Activated CD4-positive, alpha-beta T cell treated with anti-CD3 and anti-CD28 coated beads, Interleukin-2, amount 50 U/mL, for 48 hours (primary cell): ENCODE measurements at regions not wholly inside any gene's neighbourhood (a gene's known extent, or its start where the extent isn't known, plus 50 kb on each side); places are given as distances from the start of the nearest gene placed in this dataset.
"Not testable (repeated sequence)": the region's sequence is repeated elsewhere in the genome, so short reads cannot be mapped to it uniquely, and the experiment has no call there.

Source experiments
- DNase-seq, 2 experiments: peaks; one replicate each; pipeline ENCODE4 v3.0.0-alpha.2; 2020

DNA sequence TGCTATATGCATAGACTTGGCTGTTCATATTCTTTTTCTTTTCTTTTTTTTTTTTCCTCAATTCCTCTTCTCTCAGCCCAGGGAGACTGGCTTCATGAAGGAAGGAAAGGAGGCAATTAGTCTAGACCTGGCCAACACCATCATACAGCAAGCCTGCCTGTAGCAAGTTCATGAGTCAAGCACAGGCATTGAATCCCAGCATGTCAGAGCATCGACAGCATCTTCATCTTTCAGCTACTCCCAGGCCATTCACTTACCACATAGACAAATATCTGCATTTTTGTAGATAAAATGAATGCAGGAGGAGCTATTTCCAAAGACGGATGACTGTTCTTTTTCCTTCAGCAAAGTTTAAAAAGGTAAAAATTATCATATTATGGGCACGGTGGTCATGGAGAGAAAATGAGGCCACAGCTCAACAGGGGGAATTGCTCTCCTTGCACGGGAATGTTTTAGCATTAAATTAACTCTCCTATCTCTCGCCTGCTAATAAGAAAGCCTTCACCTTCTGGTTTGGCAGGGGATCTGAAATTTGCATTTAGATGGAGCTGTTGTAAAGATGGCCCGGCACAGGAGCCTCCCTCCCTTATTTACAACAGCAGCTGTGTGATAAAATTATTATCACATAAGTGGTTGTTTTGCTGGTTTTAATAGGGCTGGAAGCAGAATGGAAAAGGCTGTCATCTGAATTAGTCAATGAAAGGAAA lies 626.5 kb upstream of the AUTS2 start:
- no peak for DNase-seq

DNA sequence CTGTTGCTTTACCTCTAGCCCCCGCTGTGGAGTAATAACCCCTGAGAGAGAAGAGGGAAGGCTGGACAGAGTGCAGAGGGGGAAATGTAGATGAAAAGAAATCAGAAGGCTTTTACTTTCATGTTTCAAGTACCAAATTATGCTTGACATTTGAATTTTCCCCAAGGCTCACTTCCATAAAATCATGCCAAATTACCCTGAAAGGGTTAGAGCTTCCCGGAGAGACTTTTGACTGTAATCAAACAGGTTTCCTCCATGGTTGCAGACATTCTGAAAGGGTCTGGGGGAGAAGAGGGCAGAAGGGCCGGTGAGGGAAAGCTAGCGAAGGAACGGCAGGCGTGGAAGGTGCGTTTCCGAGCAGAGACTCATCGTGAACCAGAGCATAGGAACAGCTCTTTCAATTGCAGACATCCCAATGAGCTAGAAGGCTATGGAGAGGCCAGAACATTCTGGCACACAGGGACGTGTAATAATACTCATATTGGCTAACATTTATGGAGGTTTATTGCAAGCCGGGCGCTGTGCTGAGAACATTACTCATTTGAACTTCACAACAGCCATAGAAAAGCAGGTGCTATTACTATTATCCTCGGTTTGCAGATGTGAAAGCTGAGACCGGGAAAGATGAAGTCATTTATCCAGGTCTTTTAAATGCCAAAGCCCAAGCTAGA lies 620.8 kb upstream of the AUTS2 start:
- no peak for DNase-seq

DNA sequence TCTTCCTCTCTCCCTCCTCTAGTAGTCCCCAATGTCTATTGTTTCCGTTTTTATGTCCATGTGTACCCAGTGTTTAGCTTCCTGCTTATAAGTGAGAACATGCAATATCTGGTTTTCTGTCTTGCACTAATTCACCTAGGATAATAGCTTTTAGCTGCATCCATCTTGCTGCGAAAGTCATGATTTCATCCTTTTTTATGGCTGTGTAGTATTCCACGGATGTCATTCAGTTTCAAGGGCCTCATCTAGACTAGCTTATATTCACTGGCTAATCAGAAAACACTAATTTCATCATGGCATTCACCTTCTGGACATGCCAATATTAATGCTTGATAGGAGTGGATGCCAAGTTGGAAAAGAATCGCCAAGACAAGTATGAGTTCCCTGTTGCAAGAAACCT lies 619.6 kb upstream of the AUTS2 start:
- DNase-seq = no peak

DNA sequence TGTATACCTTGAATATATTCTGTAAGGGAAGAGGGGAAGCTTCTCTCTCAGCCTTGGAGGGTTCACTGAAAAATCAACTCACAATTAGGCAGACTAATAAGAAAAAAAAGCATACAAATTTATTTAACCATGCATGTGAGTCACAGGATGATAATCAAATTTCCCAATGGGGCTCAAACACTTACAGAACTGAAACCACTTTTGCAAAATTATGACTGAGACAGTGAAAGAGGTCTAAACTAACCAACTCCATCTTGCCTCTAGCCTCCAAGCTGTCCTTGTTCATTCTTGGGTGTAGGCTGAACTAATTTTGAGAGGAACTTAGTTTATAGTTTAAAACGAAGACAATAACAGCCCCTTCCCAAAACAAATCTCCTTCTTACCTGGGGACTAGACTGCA lies 618.3 kb upstream of the AUTS2 start:
- no peak for DNase-seq

DNA sequence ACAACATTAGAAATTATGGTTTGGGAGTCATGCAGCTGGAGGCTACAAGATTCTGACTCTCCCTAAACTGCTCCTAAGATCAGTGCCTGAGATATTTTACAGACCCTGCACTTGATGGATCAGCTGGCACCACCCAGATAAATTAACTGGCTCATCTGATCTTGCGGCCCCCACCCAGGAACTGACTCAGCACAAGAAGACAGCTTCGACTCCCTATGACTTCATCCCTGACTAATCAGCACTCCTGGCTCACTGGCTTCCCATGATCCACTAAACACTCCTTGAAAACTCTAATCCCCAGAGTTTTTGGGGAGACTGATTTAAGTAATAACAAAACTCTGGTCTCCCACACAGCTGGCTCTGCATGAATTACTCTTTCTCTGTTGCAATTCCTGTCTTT lies 617.8 kb upstream of the AUTS2 start:
- DNase-seq = not testable (repeated sequence)

DNA sequence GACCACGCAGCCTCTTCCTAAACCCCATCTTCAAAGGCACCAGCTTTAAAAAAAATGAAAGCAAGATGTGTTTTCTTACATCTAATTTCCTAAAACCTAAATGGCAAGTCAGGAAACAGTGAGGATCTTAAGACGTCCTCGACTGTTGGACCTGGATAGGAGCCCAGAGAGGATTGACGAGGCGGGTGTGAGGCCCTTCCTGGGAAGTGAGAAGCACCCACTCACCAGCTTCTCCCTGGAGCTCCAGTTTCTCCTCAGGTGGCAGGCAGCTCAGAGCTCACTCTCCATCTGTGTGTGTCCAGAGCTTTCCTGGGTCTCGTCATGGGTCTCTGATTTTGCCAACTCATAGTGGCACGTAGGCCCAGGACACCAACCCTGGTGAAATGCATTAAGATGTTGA lies 614.0 kb upstream of the AUTS2 start:
- DNase-seq = no peak

DNA sequence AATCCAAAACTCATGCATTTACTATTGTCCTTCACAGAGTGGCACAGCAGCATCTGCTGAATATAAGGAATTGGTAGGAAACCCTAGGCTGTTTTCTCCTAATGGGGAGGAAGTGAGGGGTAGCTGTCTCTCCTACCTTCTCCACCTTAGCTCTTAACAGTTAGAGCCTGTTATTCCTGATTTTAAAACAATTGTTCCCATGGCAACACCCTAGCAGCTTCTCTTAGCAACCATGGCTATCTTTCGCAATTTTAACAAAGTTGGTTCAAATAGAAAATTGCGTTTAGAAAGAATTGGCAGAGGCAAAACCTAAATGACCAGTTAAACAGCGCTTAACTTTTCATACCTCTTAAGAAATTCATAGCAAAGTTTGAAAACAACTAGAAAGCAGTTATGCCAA lies 603.4 kb upstream of the AUTS2 start:
- DNase-seq = no peak

DNA sequence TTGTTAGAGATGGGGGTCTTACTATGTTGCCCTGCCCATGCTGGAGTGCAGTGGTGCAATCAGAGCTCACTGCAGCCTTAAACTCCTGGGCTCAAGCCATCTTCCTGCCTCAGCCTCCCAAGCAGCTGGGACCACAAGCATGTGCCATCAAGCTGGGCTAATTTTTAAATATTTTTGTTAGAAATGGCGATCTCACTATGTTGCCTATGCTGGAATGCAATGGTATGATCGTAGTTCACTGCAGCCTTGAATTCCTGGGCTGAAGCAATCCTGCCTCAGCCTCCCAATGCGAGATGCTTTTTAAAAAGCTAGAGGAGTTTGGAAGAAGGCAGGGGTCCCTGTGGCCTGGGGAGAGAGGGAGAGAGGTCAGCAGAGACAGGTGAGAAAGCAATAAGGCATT lies 600.1 kb upstream of the AUTS2 start:
- no peak for DNase-seq

DNA sequence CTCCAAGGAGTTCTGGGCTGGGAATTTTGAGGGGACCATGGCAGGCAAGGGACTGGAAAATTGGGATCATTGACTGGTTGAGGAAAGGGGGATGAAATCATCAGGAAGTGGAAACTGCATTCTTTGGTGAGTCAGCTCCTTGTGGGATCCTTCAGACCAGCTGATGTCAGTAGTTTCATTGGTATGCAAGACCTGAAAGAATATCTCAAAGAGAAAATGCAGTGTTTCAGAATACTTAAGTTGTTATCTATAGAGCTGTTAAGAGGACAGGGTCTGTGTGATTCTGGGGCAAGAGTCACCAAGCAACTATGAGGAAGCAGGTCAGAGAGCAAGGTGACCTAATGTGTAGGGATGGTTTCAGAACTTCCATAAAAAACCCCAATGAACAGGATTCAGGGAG lies 595.9 kb upstream of the AUTS2 start:
- no peak for DNase-seq

DNA sequence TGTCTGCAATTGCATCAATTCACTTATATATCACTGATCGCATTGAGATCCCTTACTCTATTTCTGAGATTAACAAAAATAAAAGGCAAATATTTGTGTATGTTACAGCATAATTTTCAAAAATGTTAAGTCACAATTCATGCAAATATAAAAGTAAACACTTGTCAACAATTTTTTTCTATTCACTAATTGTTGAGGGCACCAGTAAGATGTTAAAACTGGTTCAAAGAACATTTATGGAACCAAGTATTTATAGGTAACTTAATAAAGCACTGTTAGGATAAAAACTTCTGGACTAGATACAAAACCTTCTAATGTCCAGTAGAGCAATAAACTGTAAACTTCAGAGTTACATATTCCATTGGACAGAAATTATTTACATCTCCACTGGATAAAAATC lies 586.1 kb upstream of the AUTS2 start:
- no peak for DNase-seq

DNA sequence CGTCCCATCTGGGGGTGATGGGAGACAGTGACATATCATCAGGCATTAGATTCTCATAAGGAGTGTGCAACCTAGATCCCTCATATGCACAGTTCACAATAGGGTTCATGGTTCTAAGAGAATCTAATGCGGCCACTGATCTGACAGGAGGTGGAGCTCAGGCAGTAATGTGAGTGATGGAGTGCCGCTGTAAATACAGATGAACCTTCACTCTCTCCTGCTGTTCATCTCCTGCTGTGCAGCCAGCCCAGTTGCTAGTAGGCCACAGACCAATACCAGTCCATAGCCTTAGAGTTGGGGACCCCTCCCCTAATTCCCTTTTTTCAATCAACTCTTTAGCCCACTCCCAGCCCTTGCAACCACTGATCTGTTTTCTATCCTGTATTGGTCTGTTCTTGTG lies 581.1 kb upstream of the AUTS2 start:
- no peak for DNase-seq

DNA sequence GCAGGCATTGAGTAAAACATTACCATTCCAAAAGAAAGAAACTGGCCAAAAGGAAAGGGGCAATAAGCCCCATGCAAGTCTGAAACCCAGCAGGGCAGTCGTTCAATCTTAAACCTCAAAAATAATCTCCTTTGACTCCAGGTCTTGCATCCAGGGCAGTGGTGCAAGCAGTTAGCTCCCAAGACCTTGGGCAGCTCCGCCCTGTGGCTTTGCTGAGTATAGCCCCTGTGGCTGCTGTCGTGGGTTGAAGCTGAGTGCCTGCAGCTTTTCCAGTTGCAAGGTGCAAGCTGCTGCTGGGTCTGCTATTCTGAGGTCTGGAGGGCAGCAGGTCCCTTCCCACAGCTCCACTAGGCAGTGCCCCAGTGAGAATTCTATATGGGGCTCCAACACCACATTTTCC lies 580.1 kb upstream of the AUTS2 start:
- DNase-seq = no peak

DNA sequence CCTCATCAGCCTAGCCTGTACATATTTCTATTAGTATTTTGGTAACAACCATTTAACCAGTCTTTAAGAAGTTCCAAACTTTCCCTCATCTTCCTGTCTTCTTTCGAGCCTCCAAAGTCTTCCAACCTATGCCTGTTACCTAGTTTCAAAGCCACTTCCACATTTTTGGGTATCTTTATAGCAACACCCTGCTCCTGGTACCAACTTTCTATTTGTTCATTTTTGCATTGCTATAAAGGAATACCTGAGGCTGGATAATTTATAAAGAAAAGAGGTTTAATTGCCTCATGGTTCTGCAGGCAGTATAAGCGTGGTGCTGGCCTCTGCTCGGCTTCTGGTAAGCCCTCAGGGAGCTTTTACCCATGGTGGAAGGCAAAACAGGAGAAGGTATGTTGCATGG lies 578.8 kb upstream of the AUTS2 start:
- no peak for DNase-seq

DNA sequence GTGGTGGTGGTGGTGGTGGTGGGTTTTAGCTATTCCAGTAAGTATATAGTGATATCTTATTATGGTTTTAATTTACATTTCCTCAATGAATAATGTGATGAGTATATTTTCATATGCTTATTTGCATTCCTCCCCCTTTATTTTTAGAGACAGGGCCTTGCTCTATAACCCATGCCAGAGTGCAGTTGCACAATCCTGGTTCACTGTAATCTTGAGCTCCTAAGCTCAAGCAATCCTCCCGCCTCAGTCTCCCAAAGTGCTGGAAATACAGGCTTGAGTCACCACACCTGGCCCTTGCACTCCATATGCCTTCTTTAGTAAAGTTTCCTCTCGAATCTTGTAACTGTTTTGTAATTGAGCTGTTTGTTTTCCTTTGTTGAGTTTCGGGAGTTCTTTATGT lies 577.7 kb upstream of the AUTS2 start:
- DNase-seq = no peak

DNA sequence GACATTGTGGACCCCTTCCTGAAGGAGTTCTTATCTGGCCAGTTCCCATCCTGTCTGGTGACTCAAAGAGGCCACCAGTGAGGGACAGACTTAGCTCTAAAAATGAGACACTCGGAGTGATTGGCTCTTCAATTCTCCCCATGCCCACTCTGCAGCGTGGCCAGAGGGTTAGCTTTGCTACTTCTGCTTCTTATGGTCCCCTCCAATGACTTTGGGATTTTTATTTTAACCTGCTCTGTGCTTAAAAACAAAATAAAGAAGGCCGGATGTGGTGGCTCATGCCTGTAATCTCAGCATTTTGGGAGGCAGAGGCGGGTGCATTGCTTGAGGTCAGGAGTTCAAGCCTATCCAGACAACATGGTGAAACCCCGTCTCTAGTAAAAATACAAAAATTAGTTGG lies 573.0 kb upstream of the AUTS2 start:
- no peak for DNase-seq

DNA sequence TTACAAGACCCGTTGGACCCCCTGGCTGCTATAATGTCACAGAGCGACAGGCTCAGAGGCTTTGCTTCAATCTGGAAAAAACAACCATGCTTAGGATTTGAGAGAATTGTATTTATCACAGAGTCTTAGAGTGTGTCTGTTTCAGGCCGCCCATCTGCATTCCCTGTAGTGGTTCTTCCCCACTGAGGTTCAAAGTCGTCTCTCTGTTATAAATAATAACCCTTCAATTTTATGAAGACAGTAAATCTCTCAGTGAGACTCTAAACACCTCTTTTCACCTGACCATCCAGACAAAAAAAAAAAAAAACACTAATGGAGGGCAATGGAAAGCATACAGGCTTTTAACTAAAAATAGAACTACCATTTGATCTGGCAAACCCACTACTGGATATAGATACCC lies 565.4 kb upstream of the AUTS2 start:
- no peak for DNase-seq

DNA sequence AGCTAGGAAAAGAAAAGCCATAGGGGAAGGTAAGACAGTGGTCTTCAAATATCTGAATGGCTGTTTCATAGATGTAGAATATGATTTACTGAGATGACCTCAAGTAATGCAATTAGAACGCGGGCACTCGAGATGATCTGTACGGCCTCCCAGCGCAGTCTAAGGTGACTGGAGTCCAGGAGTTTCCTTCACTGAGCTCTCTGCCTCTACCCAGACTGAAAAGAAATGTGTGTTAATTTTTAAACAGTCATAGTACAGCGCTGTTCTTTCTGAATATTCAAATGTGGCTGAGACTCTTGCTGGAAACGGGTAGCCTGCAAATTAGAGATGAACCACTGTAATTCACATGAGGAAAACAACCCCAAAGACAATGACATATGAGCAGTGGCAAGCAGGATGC lies 562.4 kb upstream of the AUTS2 start:
- DNase-seq = no peak

DNA sequence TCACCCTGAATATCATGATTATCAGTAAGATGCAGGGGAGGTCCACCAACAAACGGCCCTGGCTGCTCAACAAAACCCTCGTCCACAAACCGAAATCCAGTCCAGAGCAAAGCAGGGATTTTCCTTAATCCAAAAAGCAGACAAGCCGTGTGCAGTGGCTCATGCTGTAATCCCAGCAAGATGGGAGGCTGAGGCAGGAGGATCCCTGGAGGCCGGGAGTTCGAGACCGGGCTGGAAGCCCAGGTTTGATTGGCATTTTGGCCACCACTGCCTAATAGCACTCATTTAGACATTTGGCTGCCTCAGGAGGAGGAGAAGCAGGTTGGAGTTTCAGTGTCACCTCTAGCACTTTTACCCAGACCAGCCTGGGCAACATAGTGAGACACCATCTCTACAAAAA lies 562.0 kb upstream of the AUTS2 start:
- DNase-seq = no peak

DNA sequence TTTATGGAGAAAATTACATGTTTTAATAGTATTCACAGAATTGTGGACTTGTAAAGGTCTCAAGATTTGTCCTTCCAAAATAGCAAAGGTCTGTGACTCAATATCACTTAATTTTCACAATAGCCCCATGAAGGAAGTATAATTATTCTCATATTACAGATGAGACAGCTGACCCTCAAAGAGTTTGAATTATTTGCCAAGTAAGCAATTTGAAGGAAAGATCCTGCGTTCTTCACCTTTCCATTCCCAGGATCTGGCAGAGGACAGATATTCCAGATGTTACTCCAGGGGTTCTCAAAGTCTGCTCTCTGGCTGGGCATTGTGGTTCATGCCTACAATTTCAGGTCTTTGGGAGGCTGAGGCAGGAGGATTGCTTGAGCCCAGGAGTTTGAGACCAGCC lies 559.4 kb upstream of the AUTS2 start:
- no peak for DNase-seq

DNA sequence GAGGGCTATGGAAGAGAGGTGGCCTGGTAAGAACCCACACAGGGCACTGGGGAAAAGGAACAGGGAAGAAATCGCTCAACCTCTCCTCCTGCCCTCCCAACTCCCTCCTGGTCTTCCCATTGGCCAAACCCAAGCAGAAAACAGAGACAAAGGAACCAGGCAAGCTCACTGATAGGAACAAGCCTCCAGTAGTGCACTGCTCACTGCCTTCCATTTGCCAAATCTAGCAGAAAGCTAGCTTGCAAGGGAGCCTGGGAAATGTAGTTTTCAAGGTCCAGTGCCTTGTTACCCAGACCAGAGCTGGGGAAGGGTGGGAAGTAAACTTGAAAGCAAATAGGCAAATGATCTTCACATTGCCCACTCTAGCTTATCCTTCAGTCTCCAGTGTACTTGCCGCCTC lies 556.1 kb upstream of the AUTS2 start:
- DNase-seq = no peak

DNA sequence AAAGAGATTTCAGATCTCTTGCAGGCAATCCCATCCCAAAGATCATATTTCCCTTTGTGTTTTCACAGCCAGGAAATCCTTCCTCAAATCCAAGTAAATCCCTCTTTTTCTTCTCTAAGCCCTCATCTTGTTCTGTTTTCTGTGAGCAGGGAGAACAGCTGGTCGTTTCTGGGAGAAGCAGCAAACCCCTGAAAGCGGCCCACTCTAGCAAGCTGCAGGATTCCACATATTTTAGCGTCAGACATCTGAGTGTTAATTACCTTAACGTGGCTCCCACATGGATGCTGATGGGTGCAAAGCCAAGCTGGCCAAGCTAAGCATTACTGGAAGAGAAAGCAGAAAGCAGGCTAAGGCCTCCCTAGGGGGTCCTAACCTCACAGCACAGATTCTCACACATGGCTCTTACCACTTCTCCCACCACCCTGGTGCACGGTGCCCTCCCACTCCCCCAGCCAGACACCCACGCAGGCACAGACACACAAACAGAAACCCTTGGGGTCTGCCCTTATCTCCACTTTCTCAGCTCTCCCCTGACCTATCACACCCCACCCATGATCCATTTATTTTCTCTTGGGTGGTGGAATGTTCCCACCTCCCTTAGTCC lies 551.0 kb upstream of the AUTS2 start:
- no peak for DNase-seq

DNA sequence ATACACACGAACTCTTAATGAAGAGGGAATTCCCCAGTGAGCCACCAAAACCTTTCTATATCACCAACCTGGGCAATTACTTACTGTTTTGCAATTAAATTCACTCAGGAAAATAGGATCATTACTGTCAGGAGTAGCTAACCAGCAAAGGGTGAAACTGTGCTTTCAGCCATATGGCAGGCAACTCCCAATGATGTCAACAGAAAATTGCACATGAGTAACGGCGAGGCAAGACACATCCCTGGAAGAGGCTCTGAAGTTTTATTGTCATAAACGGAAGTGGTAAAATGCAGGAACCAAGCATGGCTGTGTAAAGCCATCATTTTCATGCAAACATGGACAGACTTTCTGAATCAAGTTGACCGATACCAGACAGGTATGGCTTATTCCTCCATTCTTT lies 548.9 kb upstream of the AUTS2 start:
- DNase-seq = no peak

DNA sequence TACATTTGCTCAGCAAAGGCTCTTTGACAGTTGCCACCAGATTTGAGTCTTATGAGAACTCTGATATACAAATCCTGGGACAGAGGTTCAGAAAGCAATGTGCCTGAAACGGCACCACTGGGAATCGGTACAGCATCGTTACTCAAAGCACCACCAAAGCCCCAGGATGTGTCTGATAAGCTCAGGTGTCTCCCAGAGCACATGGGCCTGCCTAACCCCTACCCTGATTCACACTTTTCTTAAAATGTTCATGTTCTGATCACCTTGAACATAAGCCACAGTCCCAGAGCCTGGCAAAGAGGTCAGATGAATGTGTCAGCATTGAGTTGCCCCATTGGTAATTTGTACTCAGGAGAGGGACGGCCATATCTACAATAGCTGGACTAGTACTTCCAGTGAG lies 545.8 kb upstream of the AUTS2 start:
- DNase-seq = no peak

DNA sequence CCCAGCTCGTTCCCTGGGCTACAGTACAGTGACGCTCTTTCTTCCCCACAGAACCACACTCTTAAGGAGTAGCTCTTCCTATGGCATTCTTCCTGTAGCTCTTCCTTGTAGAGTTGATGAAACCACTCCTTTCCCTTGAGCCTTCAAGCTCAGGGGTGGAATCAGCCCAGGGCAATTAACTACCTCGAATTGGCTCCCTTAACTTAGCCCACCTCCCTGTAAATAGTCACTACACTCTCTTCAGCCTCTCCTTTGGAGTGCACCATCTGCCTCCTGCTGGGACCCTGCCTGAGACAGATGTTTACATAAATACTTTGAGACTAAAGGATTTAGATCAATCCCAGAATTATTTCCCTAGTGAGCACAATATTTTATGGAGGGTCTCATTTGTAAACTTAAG lies 537.8 kb upstream of the AUTS2 start:
- DNase-seq = no peak
